ENCODE measurements at regions not wholly inside any gene's neighbourhood (a gene's known extent, or its start where the extent isn't known, plus 50 kb on each side); places are given as distances from the start of the nearest gene placed in this dataset.

- H3K9me3 Mint-ChIP-seq = no peaks in the 10 kb centered on the region; the same call in 2 of the 3 replicates
- no peak overlapping the region for H2AFZ ChIP-seq
- H3K4me1 ChIP-seq (ENCODE audit: insufficient read depth) = peaks cover 16% of the 10 kb centered on the region
- no peaks in the 10 kb centered on the region for H3F3A ChIP-seq (replicated peaks; ENCODE audit: low read depth)
- no peak overlapping the region for H3K27ac ChIP-seq (ENCODE audit: low read depth)
- no peaks in the 10 kb centered on the region for H3K79me2 ChIP-seq (replicated peaks; ENCODE audit: insufficient read depth)
- H3K4me1 Mint-ChIP-seq = peaks cover 34% of the 10 kb centered on the region
- no peaks in the 10 kb centered on the region for H3K9me2 ChIP-seq (ENCODE audit: insufficient read depth)
- no peaks in the 10 kb centered on the region for H3K36me3 Mint-ChIP-seq (ENCODE audit: low read depth)
- H3K4me3 ChIP-seq = no peak overlapping the region
- peaks cover 17% of the 10 kb centered on the region for H3K27me3 Mint-ChIP-seq (ENCODE audit: insufficient read depth, low read depth, poor library complexity)
- H3K27ac Mint-ChIP-seq = no peak overlapping the region
- DNase-seq (ENCODE audit: low spot score) (no peak), ATAC-seq (no peak)
- no peak overlapping the region for H3K4me2 ChIP-seq
- no peaks in the 10 kb centered on the region for H4K20me1 ChIP-seq (replicated peaks; ENCODE audit: insufficient read depth)
- H3K4me3 Mint-ChIP-seq = no peak overlapping the region
- TF ChIP-seq REST (IDR thresholded peaks at IDR 0.05; ENCODE audit: unreplicated experiment) = no peak
- no peaks in the 10 kb centered on the region for H3K27me3 ChIP-seq (ENCODE audit: insufficient read depth)
- H3K36me3 ChIP-seq (ENCODE audit: insufficient read depth) = no peaks in the 10 kb centered on the region
Observed at GRCh38 chrX:9338986-9339385, 125.9 kb upstream of the TBL1X start.

- no peak for ATAC-seq
- no peak for TF ChIP-seq ZNF462 (CRISPR knock-in tag; IDR thresholded peaks at IDR 0.05)
- no peak for TF ChIP-seq NANOG (IDR thresholded peaks at IDR 0.05; ENCODE audit: borderline replicate concordance)
- TF ChIP-seq POLR2AphosphoS5 (IDR thresholded peaks at IDR 0.05; ENCODE audit: low read depth) = no peak
- TF ChIP-seq ZNF114 (CRISPR knock-in tag; IDR thresholded peaks at IDR 0.05) = no peak
- TF ChIP-seq EZH2 (IDR thresholded peaks at IDR 0.05; ENCODE audit: low read depth, unreplicated experiment) = no peak
- TF ChIP-seq REST (IDR thresholded peaks at IDR 0.05; ENCODE audit: unreplicated experiment) = no peak
Observed at GRCh38 chrX:9339603-9340491, 125.0 kb upstream of the TBL1X start.

More at GRCh38 chrX:9339603-9340491, 125.0 kb upstream of the TBL1X start:
- Histone ChIP-seq H3K4me2 (peak overlapping the region; percentile 57; the same call in 1 of the 2 replicates), H3K4me1 (ENCODE audit: insufficient read depth) (peaks cover 16% of the 10 kb centered on the region), H3K9me2 (ENCODE audit: insufficient read depth) (no peaks in the 10 kb centered on the region), H3K36me3 (ENCODE audit: insufficient read depth) (no peaks in the 10 kb centered on the region), H3F3A (replicated peaks; ENCODE audit: low read depth) (no peaks in the 10 kb centered on the region), H3K79me2 (replicated peaks; ENCODE audit: insufficient read depth) (no peaks in the 10 kb centered on the region), H4K20me1 (replicated peaks; ENCODE audit: insufficient read depth) (no peaks in the 10 kb centered on the region), H3K27ac (ENCODE audit: low read depth) (no peak overlapping the region), H3K27me3 (ENCODE audit: insufficient read depth) (no peaks in the 10 kb centered on the region), H3K4me3 (no peak overlapping the region), H2AFZ (no peak overlapping the region)
- Mint-ChIP-seq H3K9me3 (no peaks in the 10 kb centered on the region; the same call in 2 of the 3 replicates), H3K4me3 (no peak overlapping the region), H3K27me3 (ENCODE audit: insufficient read depth, low read depth, poor library complexity) (peaks cover 17% of the 10 kb centered on the region), H3K36me3 (ENCODE audit: low read depth) (no peaks in the 10 kb centered on the region), H3K27ac (no peak overlapping the region), H3K4me1 (peaks cover 34% of the 10 kb centered on the region)
- no peak for DNase-seq (ENCODE audit: low spot score)

All from GM23338 (cell line).